GM23338 (cell line): ENCODE measurements at regions not wholly inside any gene's neighbourhood (a gene's known extent, or its start where the extent isn't known, plus 50 kb on each side); places are given as distances from the start of the nearest gene placed in this dataset.

Experiments used
- ATAC-seq: fragments of 200-7000 bp; cut with Tn5 transposase; 3 replicates; pipeline ENCODE4 v1.9.1; 2020
- DNase-seq: peaks from one replicate; pipeline ENCODE4 v3.0.0-alpha.2; 2015; ENCODE audit warnings: low spot score
- H2AFZ ChIP-seq: fragments of 200-600 bp; sonication (generic); 2 replicates; pipeline ENCODE4 v1.8.0; 2016; ENCODE audit warnings: antibody characterized with exemption, mild to moderate bottlenecking, moderate library complexity
- H3F3A ChIP-seq: fragments of 200-600 bp; sonication (generic); replicated peaks from 2 replicates; pipeline ENCODE4 v1.8.0; 2017; ENCODE audit warnings: antibody characterized with exemption, mixed run types, low read depth
- H3K27ac ChIP-seq: fragments of 200-600 bp; sonication (generic); 2 replicates; pipeline ENCODE4 v1.6.1; 2016; ENCODE audit warnings: low read depth
- H3K27me3 ChIP-seq: fragments of 200-600 bp; sonication (generic); 2 replicates; pipeline ENCODE4 v1.8.0; 2016; ENCODE audit warnings: mild to moderate bottlenecking, mixed run types, moderate library complexity; ENCODE audit not compliant: insufficient read depth
- H3K36me3 ChIP-seq: fragments of 200-600 bp; sonication (generic); 2 replicates; pipeline ENCODE4 v1.8.0; 2016; ENCODE audit warnings: mild to moderate bottlenecking; ENCODE audit not compliant: insufficient read depth
- H3K4me1 ChIP-seq: fragments of 200-600 bp; sonication (generic); 2 replicates; pipeline ENCODE4 v1.8.0; 2016; ENCODE audit warnings: mild to moderate bottlenecking, moderate library complexity; ENCODE audit not compliant: insufficient read depth
- H3K4me2 ChIP-seq: fragments of 200-600 bp; sonication (generic); 2 replicates; pipeline ENCODE4 v1.7.1; 2017; ENCODE audit warnings: mixed run types
- H3K4me3 ChIP-seq: fragments of 200-600 bp; sonication (generic); 2 replicates; pipeline ENCODE4 v1.6.1; 2016; ENCODE audit warnings: mixed run types
- H3K79me2 ChIP-seq: fragments of 200-600 bp; sonication (generic); replicated peaks from 2 replicates; pipeline ENCODE4 v1.8.0; 2017; ENCODE audit warnings: mild to moderate bottlenecking; ENCODE audit not compliant: insufficient read depth
- H3K9me2 ChIP-seq: fragments of 200-600 bp; sonication (generic); 2 replicates; pipeline ENCODE4 v1.8.0; 2017; ENCODE audit not compliant: insufficient read depth
- H4K20me1 ChIP-seq: fragments of 200-600 bp; sonication (generic); replicated peaks from 2 replicates; pipeline ENCODE4 v1.8.0; 2017; ENCODE audit warnings: mild to moderate bottlenecking; ENCODE audit not compliant: insufficient read depth
- H3K27ac Mint-ChIP-seq: 2 replicates; pipeline ENCODE4 v1.8.0; 2020; ENCODE audit warnings: inconsistent platforms, mild to moderate bottlenecking, moderate library complexity, mixed read lengths
- H3K27me3 Mint-ChIP-seq: 3 replicates; pipeline ENCODE4 v1.8.0; 2022; ENCODE audit warnings: low read depth, mild to moderate bottlenecking, moderate library complexity, mixed read lengths, inconsistent platforms; ENCODE audit not compliant: insufficient read depth, poor library complexity
- H3K36me3 Mint-ChIP-seq: 3 replicates; pipeline ENCODE4 v1.8.0; 2021; ENCODE audit warnings: low read depth, mild to moderate bottlenecking, inconsistent platforms, moderate library complexity, mixed read lengths
- H3K4me1 Mint-ChIP-seq: 3 replicates; pipeline ENCODE4 v1.8.0; 2020; ENCODE audit warnings: mild to moderate bottlenecking, inconsistent platforms, mixed read lengths
- H3K4me3 Mint-ChIP-seq: 3 replicates; pipeline ENCODE4 v1.8.0; 2021; ENCODE audit warnings: moderate library complexity, mild to moderate bottlenecking, inconsistent platforms, mixed read lengths
- H3K9me3 Mint-ChIP-seq: 3 replicates; pipeline ENCODE4 v1.8.0; 2020; ENCODE audit warnings: moderate library complexity, mild to moderate bottlenecking, inconsistent platforms, mixed read lengths
- CREB1 ChIP-seq: fragments of 250-450 bp; sonication (Bioruptor Pico); IDR thresholded peaks from 2 replicates; pipeline ENCODE4 v1.5.0; 2020; ENCODE audit warnings: low read depth, mild to moderate bottlenecking, moderate library complexity
- CTCF ChIP-seq, 2 experiments: fragments of 200-600 bp in 1 of 2; sonication (generic) in 1 of 2; conservative IDR thresholded peaks; 2 replicates each; pipeline versions ENCODE4 v1.5.1 to v1.6.1; 2016 to 2017; ENCODE audit warnings: antibody characterized with exemption in 2 of 2, low read depth in 2 of 2, mild to moderate bottlenecking in 2 of 2, moderate library complexity in 1 of 2
- EZH2 ChIP-seq: fragments of 200-600 bp; sonication (generic); IDR thresholded peaks from one replicate; pipeline ENCODE4 v1.8.0; 2017; ENCODE audit warnings: antibody characterized with exemption, mild to moderate bottlenecking, low read depth; ENCODE audit not compliant: unreplicated experiment
- EZH2phosphoT487 ChIP-seq: fragments of 200-600 bp; sonication (generic); IDR thresholded peaks from one replicate; pipeline ENCODE4 v1.8.1; 2018; ENCODE audit warnings: antibody characterized with exemption; ENCODE audit not compliant: unreplicated experiment
- JUNB ChIP-seq: IDR thresholded peaks from one replicate; pipeline ENCODE4 v1.6.1; 2016; ENCODE audit warnings: antibody characterized with exemption; ENCODE audit not compliant: unreplicated experiment
- NANOG ChIP-seq: IDR thresholded peaks from 2 replicates; pipeline ENCODE4 v1.6.1; 2016; ENCODE audit warnings: antibody characterized with exemption, borderline replicate concordance
- POLR2AphosphoS5 ChIP-seq: IDR thresholded peaks from 2 replicates; pipeline ENCODE4 v1.6.1; 2016; ENCODE audit warnings: antibody characterized with exemption, low read depth
- REST ChIP-seq: IDR thresholded peaks from one replicate; pipeline ENCODE4 v1.6.1; 2018; ENCODE audit warnings: antibody characterized with exemption; ENCODE audit not compliant: unreplicated experiment
- STAT1 ChIP-seq: IDR thresholded peaks from one replicate; pipeline ENCODE4 v1.6.1; 2016; ENCODE audit warnings: antibody characterized with exemption; ENCODE audit not compliant: unreplicated experiment
- ZNF114 ChIP-seq: fragments of 250-450 bp; sonication (Bioruptor Pico); IDR thresholded peaks from 2 replicates; pipeline ENCODE4 v1.5.0; 2020; ENCODE audit warnings: mild to moderate bottlenecking, moderate library complexity
- ZNF331 ChIP-seq: fragments of 250-450 bp; sonication (Bioruptor Pico); IDR thresholded peaks from 2 replicates; pipeline ENCODE4 v1.5.0; 2020; ENCODE audit warnings: low read depth, mild to moderate bottlenecking, moderate library complexity
- ZNF462 ChIP-seq: fragments of 250-450 bp; sonication (Bioruptor Pico); IDR thresholded peaks from 2 replicates; pipeline ENCODE4 v1.5.0; 2020; ENCODE audit warnings: mild to moderate bottlenecking, moderate library complexity
- TF ChIP-seq, protein P1 (sequence below): IDR thresholded peaks from 2 replicates; pipeline ENCODE4 v1.6.1; 2016; ENCODE audit warnings: antibody characterized with exemption

DNA sequence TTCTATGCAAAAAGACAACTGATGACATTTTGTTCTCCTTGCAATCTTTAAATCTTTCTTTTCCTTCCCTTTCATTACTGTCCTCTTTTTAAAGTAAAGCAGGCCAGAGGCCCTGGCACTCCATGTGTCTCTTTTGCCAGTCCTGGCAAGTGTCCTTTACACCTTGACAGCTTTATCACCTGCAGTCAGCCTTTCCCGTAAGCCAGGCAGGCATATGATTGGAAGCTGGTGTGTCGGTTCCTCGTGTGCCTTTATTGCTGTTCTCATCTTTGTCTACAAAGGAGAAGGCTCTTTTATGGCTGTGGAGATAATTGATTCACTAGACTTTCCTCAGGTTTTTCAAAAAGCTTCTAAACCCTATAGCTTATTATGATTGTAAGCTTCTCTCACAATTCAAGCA is 162.3 kb upstream of the FBXL4 start:
- TF ChIP-seq EZH2phosphoT487: no peak
- TF ChIP-seq STAT1: no peak
- TF ChIP-seq EZH2: no peak
- no peak for TF ChIP-seq ZNF114 (CRISPR knock-in tag)
- TF ChIP-seq, protein P1, sequence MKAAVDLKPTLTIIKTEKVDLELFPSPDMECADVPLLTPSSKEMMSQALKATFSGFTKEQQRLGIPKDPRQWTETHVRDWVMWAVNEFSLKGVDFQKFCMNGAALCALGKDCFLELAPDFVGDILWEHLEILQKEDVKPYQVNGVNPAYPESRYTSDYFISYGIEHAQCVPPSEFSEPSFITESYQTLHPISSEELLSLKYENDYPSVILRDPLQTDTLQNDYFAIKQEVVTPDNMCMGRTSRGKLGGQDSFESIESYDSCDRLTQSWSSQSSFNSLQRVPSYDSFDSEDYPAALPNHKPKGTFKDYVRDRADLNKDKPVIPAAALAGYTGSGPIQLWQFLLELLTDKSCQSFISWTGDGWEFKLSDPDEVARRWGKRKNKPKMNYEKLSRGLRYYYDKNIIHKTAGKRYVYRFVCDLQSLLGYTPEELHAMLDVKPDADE: no peak
- no peak for TF ChIP-seq CTCF (conservative IDR thresholded peaks at IDR 0.05; ENCODE audit: low read depth in 2 of 2)
- TF ChIP-seq ZNF331 (CRISPR knock-in tag): no peak
- TF ChIP-seq ZNF462 (CRISPR knock-in tag): no peak
- no peak for TF ChIP-seq POLR2AphosphoS5
- no peak for TF ChIP-seq NANOG
- no peak for TF ChIP-seq REST
- no peak for TF ChIP-seq CREB1 (CRISPR knock-in tag)
- no peak for TF ChIP-seq JUNB

More for the DNA sequence above, 162.3 kb upstream of the FBXL4 start:
- H2AFZ ChIP-seq: peak overlapping the region; percentile 9; the same call in 1 of the 2 replicates
- no peaks in the 10 kb centered on the region for H3K27me3 ChIP-seq
- Mint-ChIP-seq H3K4me3 (no peak overlapping the region), H3K27ac (no peak overlapping the region), H3K27me3 (no peaks in the 10 kb centered on the region), H3K9me3 (no peaks in the 10 kb centered on the region), H3K4me1 (peaks cover 5% of the 10 kb centered on the region; the same call in 2 of the 3 replicates), H3K36me3 (no peaks in the 10 kb centered on the region)
- no peak for ATAC-seq
- H3K4me3 ChIP-seq: no peak overlapping the region
- H3K4me2 ChIP-seq: no peak overlapping the region
- H3K4me1 ChIP-seq: no peaks in the 10 kb centered on the region
- H3K79me2 ChIP-seq: no peaks in the 10 kb centered on the region
- H3K9me2 ChIP-seq: no peaks in the 10 kb centered on the region
- no peaks in the 10 kb centered on the region for H3F3A ChIP-seq
- H4K20me1 ChIP-seq: no peaks in the 10 kb centered on the region
- no peak for DNase-seq
- H3K27ac ChIP-seq: no peak overlapping the region
- H3K36me3 ChIP-seq: no peaks in the 10 kb centered on the region
